Caco-2 (cell line): ENCODE measurements at regions not wholly inside any gene's neighbourhood (a gene's known extent, or its start where the extent isn't known, plus 50 kb on each side); places are given as distances from the start of the nearest gene placed in this dataset.

ENCODE experiments used
- BruUV-seq: library from RNA; stranded (reverse); fragments of 400-500 nt; replicated peaks from 2 replicates; lab custom pipeline; 2021; lab: Mats Ljungman, UMichigan
- CTCF ChIA-PET: fragments of 300-600 bp; sonication (Branson Sonifier 250); formaldehyde crosslinking; loops from one replicate; lab custom pipeline; 2022; ENCODE audit warnings: antibody characterized with exemption; lab: Charles Lee
- POLR2A ChIA-PET: fragments of 300-600 bp; sonication (Branson Sonifier 250); formaldehyde crosslinking; loops from one replicate; lab custom pipeline; 2022; ENCODE audit warnings: antibody characterized with exemption; lab: Charles Lee
- DNase-seq, 2 experiments: peaks; one replicate each; pipeline versions ENCODE4 v3.0.0 to v3.0.0-alpha.2; 2020 to 2022
- H3K27me3 ChIP-seq: replicated peaks from 2 replicates; pipeline ENCODE4 v1.6.0; 2011; ENCODE audit warnings: low read length; ENCODE audit not compliant: control insufficient read depth, insufficient read depth
- H3K36me3 ChIP-seq: 2 replicates; pipeline ENCODE4 v1.5.1; 2011; ENCODE audit warnings: low read length; ENCODE audit not compliant: control insufficient read depth, insufficient read depth
- H3K4me1 ChIP-seq: fragments of 250-450 bp; sonication (Bioruptor Pico); 2 replicates; pipeline ENCODE4 v1.5.1; 2020; ENCODE audit warnings: mild to moderate bottlenecking
- H3K4me3 ChIP-seq: 2 replicates; pipeline ENCODE4 v1.5.1; 2011; ENCODE audit warnings: low read depth, mild to moderate bottlenecking, control low read depth, low read length
- H3K9me3 ChIP-seq: fragments of 250-450 bp; sonication (Bioruptor Pico); 2 replicates; pipeline ENCODE4 v1.5.1; 2020; ENCODE audit warnings: mild to moderate bottlenecking, moderate library complexity
- H3K27ac Mint-ChIP-seq: one replicate; pipeline ENCODE4 v1.8.0; 2022; ENCODE audit warnings: mixed read lengths; ENCODE audit not compliant: unreplicated experiment
- H3K27me3 Mint-ChIP-seq: one replicate; pipeline ENCODE4 v1.8.0; 2022; ENCODE audit warnings: mixed read lengths; ENCODE audit not compliant: insufficient read depth, unreplicated experiment
- H3K36me3 Mint-ChIP-seq: one replicate; pipeline ENCODE4 v1.8.0; 2022; ENCODE audit warnings: mild to moderate bottlenecking, mixed read lengths; ENCODE audit not compliant: insufficient read depth, unreplicated experiment
- H3K4me1 Mint-ChIP-seq: one replicate; pipeline ENCODE4 v1.8.0; 2022; ENCODE audit warnings: low read depth, mixed read lengths; ENCODE audit not compliant: unreplicated experiment
- H3K4me3 Mint-ChIP-seq: one replicate; pipeline ENCODE4 v1.8.0; 2022; ENCODE audit warnings: mild to moderate bottlenecking, moderate library complexity, mixed read lengths; ENCODE audit not compliant: unreplicated experiment
- H3K9me3 Mint-ChIP-seq: one replicate; pipeline ENCODE4 v1.8.0; 2022; ENCODE audit warnings: mixed read lengths; ENCODE audit not compliant: unreplicated experiment
- intact Hi-C: fragments of 100-400 bp; cut with micrococcal nuclease; formaldehyde crosslinking; loops from one replicate; pipeline ENCODE4 v1.10.0; 2022; ENCODE audit not compliant: unreplicated experiment
- TF ChIP-seq, protein P1 (sequence below), 2 experiments: fragments of 200-600 bp in 1 of 2; IDR thresholded peaks; 1 replicate in 1 of 2; 2 replicates in 1 of 2; pipeline versions ENCODE4 v1.5.1 to v1.8.0; 2011 to 2022; ENCODE audit warnings: antibody characterized with exemption in 1 of 2, control low read depth in 1 of 2, inconsistent platforms in 1 of 2, low read depth in 1 of 2, low read length in 1 of 2, mild to moderate bottlenecking in 1 of 2, moderate library complexity in 1 of 2; ENCODE audit not compliant: insufficient read depth in 1 of 2, severe bottlenecking in 1 of 2, unreplicated experiment in 1 of 2

DNA sequence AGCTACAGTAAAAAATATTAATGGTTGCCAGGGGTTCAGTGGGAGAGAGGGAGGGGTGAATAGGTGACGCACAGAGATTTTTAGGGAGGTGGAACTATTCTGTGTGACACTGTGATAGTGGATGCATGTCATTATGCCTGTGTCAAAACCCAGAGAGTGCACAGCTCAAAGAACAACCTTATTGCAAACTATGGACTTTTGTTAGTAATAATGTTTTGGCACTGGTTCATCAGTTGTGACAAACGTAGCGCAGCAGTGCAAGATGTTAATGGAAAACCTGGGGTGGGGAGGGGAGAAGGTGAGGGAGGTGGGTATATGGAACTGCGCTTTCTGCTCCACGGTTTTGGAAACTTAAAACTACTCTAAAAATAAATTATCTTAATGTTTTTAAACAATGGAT is 134.6 kb upstream of the RFC3 start:
- TF ChIP-seq, protein P1, sequence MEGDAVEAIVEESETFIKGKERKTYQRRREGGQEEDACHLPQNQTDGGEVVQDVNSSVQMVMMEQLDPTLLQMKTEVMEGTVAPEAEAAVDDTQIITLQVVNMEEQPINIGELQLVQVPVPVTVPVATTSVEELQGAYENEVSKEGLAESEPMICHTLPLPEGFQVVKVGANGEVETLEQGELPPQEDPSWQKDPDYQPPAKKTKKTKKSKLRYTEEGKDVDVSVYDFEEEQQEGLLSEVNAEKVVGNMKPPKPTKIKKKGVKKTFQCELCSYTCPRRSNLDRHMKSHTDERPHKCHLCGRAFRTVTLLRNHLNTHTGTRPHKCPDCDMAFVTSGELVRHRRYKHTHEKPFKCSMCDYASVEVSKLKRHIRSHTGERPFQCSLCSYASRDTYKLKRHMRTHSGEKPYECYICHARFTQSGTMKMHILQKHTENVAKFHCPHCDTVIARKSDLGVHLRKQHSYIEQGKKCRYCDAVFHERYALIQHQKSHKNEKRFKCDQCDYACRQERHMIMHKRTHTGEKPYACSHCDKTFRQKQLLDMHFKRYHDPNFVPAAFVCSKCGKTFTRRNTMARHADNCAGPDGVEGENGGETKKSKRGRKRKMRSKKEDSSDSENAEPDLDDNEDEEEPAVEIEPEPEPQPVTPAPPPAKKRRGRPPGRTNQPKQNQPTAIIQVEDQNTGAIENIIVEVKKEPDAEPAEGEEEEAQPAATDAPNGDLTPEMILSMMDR (IDR thresholded peaks at IDR 0.05; ENCODE audit: insufficient read depth in 1 of 2, low read depth in 1 of 2, low read length in 1 of 2, severe bottlenecking in 1 of 2, unreplicated experiment in 1 of 2) = no peak
- BruUV-seq = no TSS peak
- Mint-ChIP-seq H3K27me3 (no peaks in the 10 kb centered on the region), H3K4me1 (peaks cover 17% of the 10 kb centered on the region), H3K36me3 (peaks cover 6% of the 10 kb centered on the region), H3K27ac (no peak overlapping the region), H3K9me3 (no peaks in the 10 kb centered on the region), H3K4me3 (no peak overlapping the region)
- H3K4me3 ChIP-seq = no peak overlapping the region
- ChIA-PET CTCF (no interaction called here), POLR2A (no interaction called here)
- intact Hi-C loops = no loop called here
- DNase-seq = no peak
- H3K27me3 ChIP-seq = no peaks in the 10 kb centered on the region
- H3K36me3 ChIP-seq = no peaks in the 10 kb centered on the region; the same call in 1 of the 2 replicates
- no peaks in the 10 kb centered on the region for H3K9me3 ChIP-seq
- peaks cover 19% of the 10 kb centered on the region for H3K4me1 ChIP-seq

DNA sequence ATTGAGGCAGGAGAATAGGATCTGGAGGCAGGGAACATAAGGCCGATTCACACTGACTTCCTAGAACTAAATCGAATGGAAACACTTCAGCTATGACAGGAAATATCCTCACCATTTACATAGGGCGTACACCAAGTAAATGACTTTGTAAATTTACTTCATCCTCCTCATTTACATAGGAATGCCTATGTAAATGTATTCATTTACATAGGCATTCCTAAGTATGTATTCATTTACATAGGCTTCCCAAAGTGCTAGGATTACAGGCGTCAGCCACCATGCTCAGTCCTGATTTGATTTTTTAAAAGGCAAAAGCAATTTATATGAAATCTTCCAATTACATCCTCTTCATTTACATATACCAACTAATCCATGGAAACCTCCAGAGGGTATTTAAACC is 133.1 kb upstream of the RFC3 start:
- H3K27me3 ChIP-seq = no peaks in the 10 kb centered on the region
- Mint-ChIP-seq H3K9me3 (no peaks in the 10 kb centered on the region), H3K4me1 (peaks cover 3% of the 10 kb centered on the region), H3K36me3 (peaks cover 6% of the 10 kb centered on the region), H3K27me3 (no peaks in the 10 kb centered on the region), H3K4me3 (no peak overlapping the region), H3K27ac (no peak overlapping the region)
- BruUV-seq = no TSS peak
- H3K4me3 ChIP-seq = no peak overlapping the region
- H3K4me1 ChIP-seq = peaks cover 4% of the 10 kb centered on the region
- no peaks in the 10 kb centered on the region for H3K9me3 ChIP-seq
- no peak for DNase-seq
- intact Hi-C loops = no loop called here
- TF ChIP-seq, protein P1 (IDR thresholded peaks at IDR 0.05; ENCODE audit: insufficient read depth in 1 of 2, low read depth in 1 of 2, low read length in 1 of 2, severe bottlenecking in 1 of 2, unreplicated experiment in 1 of 2) = no peak
- POLR2A ChIA-PET = no interaction called here
- CTCF ChIA-PET = no interaction called here
- H3K36me3 ChIP-seq = no peaks in the 10 kb centered on the region; the same call in 1 of the 2 replicates

DNA sequence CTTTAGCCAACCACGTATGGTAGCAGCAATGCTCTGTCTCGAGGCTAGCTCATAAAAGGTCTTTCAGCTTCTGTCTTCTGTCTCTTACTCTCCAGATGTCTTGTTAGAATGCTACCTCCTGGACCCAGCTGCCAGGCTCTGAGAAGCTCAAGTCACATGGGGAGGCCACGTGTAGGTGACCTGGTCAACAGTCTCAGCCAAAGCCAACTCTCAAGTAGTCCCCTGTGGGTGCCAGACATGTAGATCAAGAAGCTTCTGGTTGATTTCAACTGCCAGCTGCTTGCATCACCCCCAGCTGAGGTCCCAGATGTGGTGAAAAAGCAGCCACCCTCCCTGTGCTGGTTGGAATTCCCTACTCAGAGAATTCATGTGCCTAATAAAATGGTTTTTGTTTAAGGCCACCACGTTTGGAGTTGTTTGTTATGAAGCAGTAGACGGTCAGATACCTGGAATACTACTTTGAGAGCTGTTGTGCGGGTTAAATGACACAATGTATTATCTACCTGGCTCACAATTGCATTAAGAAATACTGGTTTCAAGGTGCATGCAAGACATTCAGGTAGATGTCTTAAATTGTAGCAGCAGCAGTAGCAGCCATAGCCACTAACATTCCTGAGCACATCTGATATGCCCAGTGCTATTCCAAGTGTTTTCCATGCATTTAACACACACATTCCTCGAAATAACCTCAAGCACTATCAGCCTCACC is 131.0 kb upstream of the RFC3 start:
- H3K27ac Mint-ChIP-seq = no peak overlapping the region
- no peaks in the 10 kb centered on the region for H3K27me3 Mint-ChIP-seq
- H3K4me3 Mint-ChIP-seq = no peak overlapping the region
- H3K4me3 ChIP-seq = no peak overlapping the region
- no peaks in the 10 kb centered on the region for H3K36me3 Mint-ChIP-seq
- H3K9me3 Mint-ChIP-seq = no peaks in the 10 kb centered on the region
- intact Hi-C loops = no loop called here
- H3K27me3 ChIP-seq = no peaks in the 10 kb centered on the region
- no TSS peak for BruUV-seq
- peaks cover 2% of the 10 kb centered on the region; the same call in 1 of the 2 replicates for H3K9me3 ChIP-seq
- H3K4me1 Mint-ChIP-seq = no peaks in the 10 kb centered on the region
- no peaks in the 10 kb centered on the region for H3K4me1 ChIP-seq
- ChIA-PET POLR2A (no interaction called here), CTCF (no interaction called here)
- no peaks in the 10 kb centered on the region for H3K36me3 ChIP-seq
- no peak for DNase-seq
- TF ChIP-seq, protein P1 (IDR thresholded peaks at IDR 0.05; ENCODE audit: insufficient read depth in 1 of 2, low read depth in 1 of 2, low read length in 1 of 2, severe bottlenecking in 1 of 2, unreplicated experiment in 1 of 2) = no peak
